ENCODE measurements at regions not wholly inside any gene's neighbourhood (a gene's known extent, or its start where the extent isn't known, plus 50 kb on each side); places are given as distances from the start of the nearest gene placed in this dataset.

GRCh38 chr3:30945291-30945690, 50.8 kb upstream of the GADL1 start:
- no peak overlapping the region for H3K4me3 Mint-ChIP-seq
- no peaks in the 10 kb centered on the region for H3K36me3 Mint-ChIP-seq (ENCODE audit: insufficient read depth)
- DNase-seq = no peak
- H3K27me3 Mint-ChIP-seq = peaks cover 18 to 34% of the 10 kb centered on the region in 2 donors
- no peaks in the 10 kb centered on the region for H3K9me3 Mint-ChIP-seq
- ATAC-seq (replicated peaks) = no peak
- H3K27ac Mint-ChIP-seq = no peak overlapping the region
- no peaks in the 10 kb centered on the region for H3K4me1 Mint-ChIP-seq (ENCODE audit: low read depth in 2 of 2)

GRCh38 chr3:30948426-30948825, 54.0 kb upstream of the GADL1 start:
- no peaks in the 10 kb centered on the region for H3K36me3 Mint-ChIP-seq (ENCODE audit: insufficient read depth)
- ATAC-seq (replicated peaks) (no peak), DNase-seq (no peak)
- H3K27me3 Mint-ChIP-seq = peaks cover 18 to 26% of the 10 kb centered on the region in 2 donors
- H3K4me3 Mint-ChIP-seq = no peak overlapping the region
- H3K4me1 Mint-ChIP-seq (ENCODE audit: low read depth in 2 of 2) = no peaks in the 10 kb centered on the region
- no peaks in the 10 kb centered on the region for H3K9me3 Mint-ChIP-seq
- no peak overlapping the region for H3K27ac Mint-ChIP-seq

- DNase-seq (no peak), ATAC-seq (replicated peaks) (no peak)
- H3K27ac Mint-ChIP-seq = no peak overlapping the region
- no peaks in the 10 kb centered on the region for H3K4me1 Mint-ChIP-seq (ENCODE audit: low read depth in 2 of 2)
- H3K9me3 Mint-ChIP-seq = no peaks in the 10 kb centered on the region
- no peaks in the 10 kb centered on the region for H3K36me3 Mint-ChIP-seq (ENCODE audit: insufficient read depth)
- H3K27me3 Mint-ChIP-seq = peaks cover 4 to 12% of the 10 kb centered on the region in 2 donors
- H3K4me3 Mint-ChIP-seq = no peak overlapping the region
Measured at GRCh38 chr3:30951826-30952225, 57.4 kb upstream of the GADL1 start.

GRCh38 chr3:30952786-30953185, 58.3 kb upstream of the GADL1 start:
- no peak for DNase-seq
- no peak overlapping the region for H3K4me3 Mint-ChIP-seq
- no peaks in the 10 kb centered on the region for H3K36me3 Mint-ChIP-seq (ENCODE audit: insufficient read depth)
- peaks cover 0 to 8% of the 10 kb centered on the region in 2 donors for H3K27me3 Mint-ChIP-seq
- no peak overlapping the region for H3K27ac Mint-ChIP-seq
- H3K4me1 Mint-ChIP-seq (ENCODE audit: low read depth in 2 of 2) = no peaks in the 10 kb centered on the region
- H3K9me3 Mint-ChIP-seq = no peaks in the 10 kb centered on the region
- ATAC-seq (replicated peaks) = no peak

- Mint-ChIP-seq H3K4me1 (ENCODE audit: low read depth in 2 of 2) (no peaks in the 10 kb centered on the region), H3K9me3 (no peaks in the 10 kb centered on the region), H3K27ac (no peak overlapping the region), H3K36me3 (ENCODE audit: insufficient read depth) (no peaks in the 10 kb centered on the region), H3K27me3 (peaks cover 0 to 8% of the 10 kb centered on the region in 2 donors), H3K4me3 (no peak overlapping the region)
- ATAC-seq (replicated peaks) = no peak
- DNase-seq = no peak
Measured at GRCh38 chr3:30954426-30954825, 60.0 kb upstream of the GADL1 start.

- no peak for DNase-seq
- Mint-ChIP-seq H3K9me3 (no peaks in the 10 kb centered on the region), H3K4me1 (ENCODE audit: low read depth in 2 of 2) (no peaks in the 10 kb centered on the region), H3K4me3 (no peak overlapping the region), H3K27me3 (peaks cover 14 to 24% of the 10 kb centered on the region in 2 donors), H3K27ac (no peak overlapping the region), H3K36me3 (ENCODE audit: insufficient read depth) (no peaks in the 10 kb centered on the region)
- no peak for ATAC-seq (replicated peaks)
Measured at GRCh38 chr3:30962084-30962483, 67.6 kb upstream of the GADL1 start.

GRCh38 chr3:30962493-30962892, 68.0 kb upstream of the GADL1 start:
- peaks cover 14 to 24% of the 10 kb centered on the region in 2 donors for H3K27me3 Mint-ChIP-seq
- no peak overlapping the region for H3K4me3 Mint-ChIP-seq
- no peak overlapping the region for H3K27ac Mint-ChIP-seq
- no peaks in the 10 kb centered on the region for H3K4me1 Mint-ChIP-seq (ENCODE audit: low read depth in 2 of 2)
- no peaks in the 10 kb centered on the region for H3K9me3 Mint-ChIP-seq
- DNase-seq (no peak), ATAC-seq (replicated peaks) (no peak)
- no peaks in the 10 kb centered on the region for H3K36me3 Mint-ChIP-seq (ENCODE audit: insufficient read depth)

GRCh38 chr3:30963223-30963722, 68.8 kb upstream of the GADL1 start:
- no peak overlapping the region for H3K27ac Mint-ChIP-seq
- H3K4me3 Mint-ChIP-seq = no peak overlapping the region
- ATAC-seq (replicated peaks) = no peak
- H3K4me1 Mint-ChIP-seq (ENCODE audit: low read depth in 2 of 2) = no peaks in the 10 kb centered on the region
- DNase-seq = no peak
- H3K27me3 Mint-ChIP-seq = peaks cover 14 to 24% of the 10 kb centered on the region in 2 donors
- H3K36me3 Mint-ChIP-seq (ENCODE audit: insufficient read depth) = no peaks in the 10 kb centered on the region
- no peaks in the 10 kb centered on the region for H3K9me3 Mint-ChIP-seq

- DNase-seq (no peak), ATAC-seq (replicated peaks) (no peak)
- no peak overlapping the region for H3K4me3 Mint-ChIP-seq
- H3K27me3 Mint-ChIP-seq = peaks cover 14 to 24% of the 10 kb centered on the region in 2 donors
- H3K4me1 Mint-ChIP-seq (ENCODE audit: low read depth in 2 of 2) = no peaks in the 10 kb centered on the region
- no peak overlapping the region for H3K27ac Mint-ChIP-seq
- H3K9me3 Mint-ChIP-seq = no peaks in the 10 kb centered on the region
- no peaks in the 10 kb centered on the region for H3K36me3 Mint-ChIP-seq (ENCODE audit: insufficient read depth)
Measured at GRCh38 chr3:30964612-30965011, 70.2 kb upstream of the GADL1 start.

GRCh38 chr3:30966896-30967295, 72.4 kb upstream of the GADL1 start:
- DNase-seq (no peak), ATAC-seq (replicated peaks) (no peak)
- H3K9me3 Mint-ChIP-seq = no peaks in the 10 kb centered on the region
- H3K4me3 Mint-ChIP-seq = no peak overlapping the region
- H3K36me3 Mint-ChIP-seq (ENCODE audit: insufficient read depth) = no peaks in the 10 kb centered on the region
- H3K27ac Mint-ChIP-seq = no peak overlapping the region
- H3K27me3 Mint-ChIP-seq = peaks cover 14 to 24% of the 10 kb centered on the region in 2 donors
- H3K4me1 Mint-ChIP-seq (ENCODE audit: low read depth in 2 of 2) = no peaks in the 10 kb centered on the region

GRCh38 chr3:30970183-30970582, 75.7 kb upstream of the GADL1 start:
- H3K9me3 Mint-ChIP-seq = no peaks in the 10 kb centered on the region
- no peak overlapping the region for H3K27ac Mint-ChIP-seq
- no peak overlapping the region for H3K4me3 Mint-ChIP-seq
- DNase-seq = no peak
- H3K36me3 Mint-ChIP-seq (ENCODE audit: insufficient read depth) = no peaks in the 10 kb centered on the region
- ATAC-seq (replicated peaks) = no peak
- no peaks in the 10 kb centered on the region for H3K4me1 Mint-ChIP-seq (ENCODE audit: low read depth in 2 of 2)
- H3K27me3 Mint-ChIP-seq = peaks cover 10 to 11% of the 10 kb centered on the region in 2 donors

- DNase-seq = no peak
- peaks cover 3% of the 10 kb centered on the region for H3K36me3 Mint-ChIP-seq (ENCODE audit: insufficient read depth)
- H3K4me1 Mint-ChIP-seq (ENCODE audit: low read depth in 2 of 2) = no peaks in the 10 kb centered on the region
- H3K27ac Mint-ChIP-seq = no peak overlapping the region
- H3K9me3 Mint-ChIP-seq = no peaks in the 10 kb centered on the region
- ATAC-seq (replicated peaks) = no peak
- H3K27me3 Mint-ChIP-seq = no peaks in the 10 kb centered on the region
- H3K4me3 Mint-ChIP-seq = no peak overlapping the region
Measured at GRCh38 chr3:30972449-30972848, 78.0 kb upstream of the GADL1 start.

GRCh38 chr3:30974071-30974470, 79.6 kb upstream of the GADL1 start:
- H3K27ac Mint-ChIP-seq = no peak overlapping the region

GRCh38 chr3:30977592-30977991, 83.1 kb upstream of the GADL1 start:
- Mint-ChIP-seq H3K27ac (no peak overlapping the region), H3K4me1 (ENCODE audit: low read depth in 2 of 2) (no peaks in the 10 kb centered on the region), H3K9me3 (no peaks in the 10 kb centered on the region), H3K4me3 (no peak overlapping the region), H3K27me3 (peaks cover 2 to 5% of the 10 kb centered on the region in 2 donors), H3K36me3 (ENCODE audit: insufficient read depth) (peaks cover 3% of the 10 kb centered on the region)
- no peak for ATAC-seq (replicated peaks)
- DNase-seq = no peak

More at GRCh38 chr3:30974071-30974470, 79.6 kb upstream of the GADL1 start:
- H3K36me3 Mint-ChIP-seq (ENCODE audit: insufficient read depth) = peaks cover 3% of the 10 kb centered on the region
- ATAC-seq (replicated peaks) (no peak), DNase-seq (no peak)
- H3K4me3 Mint-ChIP-seq = no peak overlapping the region
- no peaks in the 10 kb centered on the region for H3K4me1 Mint-ChIP-seq (ENCODE audit: low read depth in 2 of 2)
- no peaks in the 10 kb centered on the region for H3K27me3 Mint-ChIP-seq
- H3K9me3 Mint-ChIP-seq = no peaks in the 10 kb centered on the region

- no peaks in the 10 kb centered on the region for H3K9me3 Mint-ChIP-seq
- DNase-seq (no peak), ATAC-seq (replicated peaks) (no peak)
- H3K4me1 Mint-ChIP-seq (ENCODE audit: low read depth in 2 of 2) = no peaks in the 10 kb centered on the region
- H3K27ac Mint-ChIP-seq = no peak overlapping the region
- H3K4me3 Mint-ChIP-seq = no peak overlapping the region
- peaks cover 1% of the 10 kb centered on the region for H3K36me3 Mint-ChIP-seq (ENCODE audit: insufficient read depth)
- peaks cover 5 to 10% of the 10 kb centered on the region in 2 donors for H3K27me3 Mint-ChIP-seq
Measured at GRCh38 chr3:30980993-30981392, 86.5 kb upstream of the GADL1 start.
